NCI-H446 (cell line): ENCODE measurements at regions not wholly inside any gene's neighbourhood (a gene's known extent, or its start where the extent isn't known, plus 50 kb on each side); places are given as distances from the start of the nearest gene placed in this dataset.

Experiments used
- DNase-seq, 2 experiments: peaks; one replicate each; lab custom pipeline; 2025; lab: John Stamatoyannopoulos, UW

DNA sequence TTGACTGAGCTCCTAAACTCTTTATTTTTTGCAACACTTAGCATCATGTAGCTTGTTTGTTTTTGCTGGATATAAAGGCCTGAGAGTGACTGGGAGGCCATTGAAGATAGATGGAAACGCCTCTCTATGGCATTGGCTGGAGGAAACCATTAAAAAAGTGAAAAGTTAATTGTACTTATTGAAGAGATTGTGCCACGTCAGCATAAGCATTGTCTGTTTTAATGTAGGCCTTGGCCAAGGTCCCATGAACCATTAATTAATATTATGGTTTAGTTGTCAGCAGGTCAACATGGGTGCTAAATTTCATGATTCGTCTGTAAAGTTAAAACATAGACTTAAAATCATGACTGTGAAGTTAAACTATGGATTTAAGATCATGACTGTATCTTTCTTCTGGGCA is 178.6 kb downstream of the GATA3 start:
- DNase-seq: no peak

GRCh38 chr10:8233832-8234259 is 179.4 kb downstream of the GATA3 start:
- DNase-seq: no peak

GRCh38 chr10:8235253-8236027 is 181.0 kb downstream of the GATA3 start:
- peak in 1 of 2 experiments; percentile 1 for DNase-seq

DNA sequence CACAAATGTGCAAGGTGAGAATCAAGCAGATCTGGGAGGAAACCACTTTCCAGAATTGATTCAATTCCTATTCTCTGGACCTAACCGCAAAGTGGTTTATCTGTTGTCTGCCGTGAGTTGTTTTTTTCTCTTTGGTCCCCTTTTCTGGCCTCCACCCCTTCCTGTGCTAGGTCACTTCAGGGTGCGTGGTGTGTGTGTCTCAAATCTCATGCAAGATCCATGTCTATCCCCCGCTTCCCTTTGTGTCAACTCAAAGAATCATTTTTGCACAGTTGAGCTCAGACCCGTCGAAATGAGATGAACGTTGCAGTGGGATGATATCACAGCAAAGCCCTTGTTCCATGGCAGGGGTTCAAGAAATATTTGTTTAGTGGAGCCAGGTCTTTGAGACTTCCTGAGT is 184.5 kb downstream of the GATA3 start:
- no peak for DNase-seq

GRCh38 chr10:8240861-8241260 is 186.4 kb downstream of the GATA3 start:
- no peak for DNase-seq

DNA sequence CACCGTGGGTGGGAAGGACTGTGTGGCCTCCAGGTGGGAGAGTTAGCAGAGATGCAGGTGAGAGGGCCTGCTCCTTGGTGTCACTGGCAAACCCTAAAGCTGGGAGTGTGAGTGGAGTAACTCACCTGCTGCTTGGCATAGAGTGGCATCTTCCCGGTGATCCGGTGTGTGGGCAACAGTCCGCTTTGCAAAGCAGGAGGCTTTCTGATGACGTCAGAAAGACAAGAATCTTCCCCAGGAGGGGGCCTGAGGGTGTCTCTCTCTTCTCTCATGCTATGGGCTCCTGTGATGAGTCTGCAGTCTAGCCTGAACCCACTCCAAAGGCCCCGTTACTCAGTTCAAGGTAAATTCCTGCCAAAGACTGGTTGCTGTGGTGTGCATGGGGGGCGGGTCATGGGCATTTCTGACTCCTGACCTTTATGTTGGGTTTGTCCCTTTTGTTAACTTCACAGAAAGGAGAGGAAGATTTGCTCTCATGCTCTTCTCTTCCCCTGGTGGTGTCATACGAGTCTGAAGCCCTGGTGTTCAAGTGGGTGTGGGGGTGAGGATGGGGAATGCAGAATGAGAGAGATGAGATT is 187.9 kb downstream of the GATA3 start:
- no peak for DNase-seq

GRCh38 chr10:8245131-8245813 is 190.8 kb downstream of the GATA3 start:
- no peak for DNase-seq

DNA sequence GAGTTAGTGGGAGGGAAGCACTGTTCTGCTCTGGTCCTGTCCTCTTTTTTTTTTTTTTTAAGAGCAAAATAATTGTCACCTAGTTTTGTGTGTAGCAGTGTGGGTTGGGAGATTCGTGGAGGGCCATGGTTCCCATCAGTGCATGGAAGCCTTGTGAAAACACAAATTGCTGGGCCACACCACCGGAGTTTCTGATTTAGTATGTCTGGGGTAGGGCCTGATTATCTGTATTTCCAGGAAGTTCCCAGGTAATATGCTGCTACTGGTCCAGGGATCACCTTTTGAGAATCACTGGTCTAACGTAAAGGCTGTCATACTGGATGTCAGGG is 191.3 kb downstream of the GATA3 start:
- DNase-seq: no peak

DNA sequence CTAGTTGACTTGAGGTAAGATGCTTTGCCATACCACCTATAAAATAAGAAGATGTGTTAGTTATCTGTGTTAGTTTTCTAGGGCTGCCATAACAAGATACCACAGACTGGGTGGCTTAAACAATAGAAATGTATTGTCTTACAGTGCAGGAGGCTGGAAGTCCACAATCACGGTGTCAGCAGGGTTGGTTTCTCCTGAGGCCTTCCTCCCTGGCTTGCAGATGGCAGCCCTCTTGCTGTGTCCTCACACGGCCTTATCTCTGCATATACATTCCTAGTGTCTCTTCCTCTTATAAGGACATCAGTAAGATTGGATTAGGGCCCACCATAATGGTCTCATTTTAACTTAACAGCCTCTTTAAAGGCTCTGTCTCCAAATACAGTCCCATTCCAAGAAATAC is 192.1 kb downstream of the GATA3 start:
- no peak for DNase-seq

DNA sequence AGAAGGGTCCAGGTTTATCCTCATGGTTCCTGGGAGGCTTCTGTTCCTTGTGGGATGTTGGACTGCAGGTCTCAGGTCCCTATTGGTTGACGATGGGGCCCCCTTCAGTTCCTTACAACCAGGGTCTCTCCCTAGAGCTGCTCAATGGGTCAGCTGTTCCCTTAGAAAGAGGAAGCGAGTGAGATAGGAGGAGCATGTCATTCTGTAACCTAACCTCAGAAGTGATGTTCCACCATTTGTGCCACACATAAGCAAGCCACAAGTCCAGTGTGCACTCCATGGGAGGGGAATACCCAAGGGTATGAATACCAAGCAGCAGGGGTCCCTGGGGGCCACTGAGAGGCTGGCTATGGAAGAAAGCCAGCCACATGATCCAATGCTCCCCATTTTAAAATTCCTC is 192.7 kb downstream of the GATA3 start:
- DNase-seq: no peak

GRCh38 chr10:8248868-8249267 is 194.4 kb downstream of the GATA3 start:
- DNase-seq: no peak

DNA sequence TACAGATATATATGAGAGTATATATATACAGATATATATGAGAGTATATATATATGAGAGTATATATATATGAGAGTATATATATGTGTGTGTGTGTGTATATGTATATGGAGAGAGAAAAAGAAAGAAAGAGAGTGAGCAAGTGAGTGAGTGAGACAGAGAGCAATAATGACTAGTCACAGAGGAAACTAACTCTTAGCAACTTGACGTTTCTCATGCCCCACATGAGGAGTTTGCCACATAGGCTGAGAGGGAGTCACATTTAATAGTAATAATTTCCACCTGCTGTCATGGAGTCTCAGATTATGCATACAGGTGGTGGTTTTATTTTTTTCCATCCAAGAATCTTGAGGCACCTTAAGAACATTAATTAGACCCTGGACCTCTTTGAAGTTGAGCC is 199.9 kb downstream of the GATA3 start:
- no peak for DNase-seq

DNA sequence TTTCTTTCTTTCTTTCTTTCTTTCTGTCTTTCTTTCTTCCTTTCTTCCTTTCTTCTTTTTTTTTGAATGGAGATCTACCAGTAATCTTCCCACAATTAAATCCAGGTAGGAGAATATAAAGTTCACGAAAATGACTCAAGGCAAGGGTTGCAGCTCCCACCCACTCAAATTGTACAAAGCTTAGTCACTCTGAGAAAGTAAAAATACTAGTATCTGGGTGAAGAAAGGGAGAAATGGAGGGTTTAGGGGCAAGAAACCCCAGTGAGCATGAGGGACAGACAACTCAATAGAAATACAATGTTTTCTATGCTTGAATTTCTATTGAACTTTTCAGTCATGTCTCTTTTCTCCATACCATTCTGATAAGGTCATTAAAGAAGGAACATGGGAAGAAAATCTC is 200.8 kb downstream of the GATA3 start:
- DNase-seq: no peak

- DNase-seq: no peak
Observed at GRCh38 chr10:8260645-8261044, 206.2 kb downstream of the GATA3 start.

GRCh38 chr10:8262317-8262716 is 207.8 kb downstream of the GATA3 start:
- DNase-seq: no peak

DNA sequence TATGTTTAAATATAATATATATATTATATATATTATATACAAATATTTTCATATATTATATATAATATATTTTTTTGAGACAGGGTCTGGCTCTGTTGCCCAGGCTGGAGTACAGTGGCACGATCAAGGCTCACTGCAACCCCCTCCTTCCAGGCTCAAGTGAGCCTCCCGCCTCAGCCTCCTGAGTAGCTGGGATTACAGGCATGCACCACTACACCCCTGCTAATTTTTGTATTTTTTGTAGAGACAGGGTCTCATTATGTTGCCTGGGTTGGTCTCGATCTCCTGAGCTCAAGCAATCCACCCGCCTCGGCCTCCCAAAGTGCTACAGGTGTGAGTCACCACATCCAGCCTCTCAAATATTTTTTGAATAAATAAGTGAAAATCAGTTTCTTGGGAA is 215.5 kb downstream of the GATA3 start:
- no peak for DNase-seq

DNA sequence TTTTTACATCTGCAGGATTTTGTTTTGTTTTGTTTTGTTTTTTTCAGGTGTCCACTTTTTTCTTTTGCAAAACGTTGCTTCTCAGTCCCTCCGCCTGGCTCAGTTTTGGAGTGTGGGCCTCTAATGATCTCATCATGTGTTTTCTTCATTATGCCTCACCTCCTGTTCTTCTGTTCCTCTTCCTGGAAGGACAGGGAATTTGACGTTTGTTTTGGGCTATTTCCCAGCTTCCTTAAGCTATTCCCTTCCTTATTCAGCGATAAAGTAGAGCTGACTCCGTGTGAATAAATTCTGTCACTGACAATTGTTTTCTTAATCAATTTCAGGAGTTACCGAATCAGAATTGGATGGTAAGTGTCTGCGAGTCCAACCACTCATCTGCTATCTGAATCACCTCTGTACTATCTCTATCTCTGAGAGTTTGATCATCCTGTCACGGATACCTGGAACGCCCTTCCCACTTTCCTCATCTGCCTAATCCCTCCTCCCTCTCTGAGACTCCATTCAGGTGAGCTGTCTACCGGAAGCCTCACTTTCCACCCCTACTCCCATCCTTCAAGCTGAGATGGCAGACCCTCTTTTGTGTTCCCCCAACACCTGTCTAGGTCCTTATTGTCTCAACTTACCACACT is 218.4 kb downstream of the GATA3 start:
- no peak for DNase-seq

- DNase-seq: no peak
Observed at GRCh38 chr10:8273749-8274148, 219.3 kb downstream of the GATA3 start.

- no peak for DNase-seq
Observed at GRCh38 chr10:8275911-8276310, 221.4 kb downstream of the GATA3 start.

DNA sequence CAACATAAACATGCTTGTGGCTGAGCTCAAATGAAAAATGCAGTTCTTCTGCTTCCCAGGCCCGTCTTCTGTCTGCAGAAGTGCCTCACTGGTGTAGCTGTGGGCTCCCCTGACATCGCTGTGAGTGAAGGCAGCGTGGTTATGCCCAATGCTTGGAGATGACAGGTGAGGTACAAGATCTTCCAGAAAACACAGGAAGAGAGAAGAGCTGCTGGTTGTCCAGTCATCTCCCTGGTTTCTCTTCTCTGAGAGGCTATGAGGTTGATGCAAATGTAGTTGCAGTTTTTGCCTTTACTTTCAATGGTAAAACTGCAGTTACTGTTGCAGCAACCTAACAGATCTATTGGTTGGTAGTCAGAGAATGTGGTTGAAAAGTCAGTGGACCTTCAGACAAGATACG is 223.6 kb downstream of the GATA3 start:
- DNase-seq: no peak

DNA sequence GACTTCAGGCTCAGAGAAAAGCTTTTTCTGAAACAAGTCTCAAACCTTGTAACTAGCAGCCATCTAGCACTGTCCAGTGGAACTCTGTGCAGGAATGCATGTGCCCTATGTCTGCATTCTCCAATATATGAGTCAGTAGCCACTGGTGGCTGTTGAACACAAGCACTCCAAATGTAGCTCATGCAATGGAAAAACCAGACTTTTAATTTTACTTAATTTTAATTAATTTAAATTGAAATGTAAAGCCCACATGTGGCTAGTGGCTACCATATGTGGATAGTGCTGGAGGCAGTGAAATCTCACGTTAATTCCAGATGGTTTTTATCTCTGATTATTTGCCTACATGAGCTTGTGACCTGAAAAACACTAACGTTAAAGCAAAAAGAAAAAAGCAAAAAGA is 225.1 kb downstream of the GATA3 start:
- DNase-seq: no peak

- no peak for DNase-seq
Observed at GRCh38 chr10:8280946-8281345, 226.5 kb downstream of the GATA3 start.

DNA sequence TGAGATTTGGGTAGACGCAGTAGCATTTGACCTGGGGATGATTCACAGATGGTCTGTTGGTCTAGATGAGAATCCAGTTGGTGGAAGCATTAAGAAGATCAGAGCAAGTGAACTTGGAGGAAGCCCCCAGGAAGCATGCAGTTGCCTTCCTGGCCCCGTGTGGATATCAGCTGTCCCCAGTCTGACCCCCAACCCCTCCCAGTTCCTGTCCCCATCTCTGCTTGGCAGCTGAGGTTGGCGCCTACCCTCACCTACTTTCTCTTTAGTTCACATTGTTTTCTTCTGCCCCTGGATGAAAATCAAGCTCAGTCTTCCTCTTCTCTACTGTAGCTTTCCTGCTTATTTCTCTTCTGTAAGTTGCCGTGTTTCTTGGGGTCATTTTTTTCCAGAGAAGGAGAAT is 227.9 kb downstream of the GATA3 start:
- no peak for DNase-seq
